HUES48 (cell line): ENCODE measurements at regions not wholly inside any gene's neighbourhood (a gene's known extent, or its start where the extent isn't known, plus 50 kb on each side); places are given as distances from the start of the nearest gene placed in this dataset.

Source experiments
- H3K27ac ChIP-seq: one replicate; pipeline ENCODE4 v1.7.0; 2013; ENCODE audit warnings: low read depth, low read length, inconsistent platforms
- H3K27me3 ChIP-seq: 2 replicates; pipeline ENCODE4 v1.6.1; 2013; ENCODE audit warnings: mild to moderate bottlenecking, low read length; ENCODE audit not compliant: control insufficient read depth, insufficient read depth
- H3K36me3 ChIP-seq: 2 replicates; pipeline ENCODE4 v1.6.1; 2013; ENCODE audit warnings: low read length; ENCODE audit not compliant: control insufficient read depth, insufficient read depth
- H3K4me1 ChIP-seq: 2 replicates; pipeline ENCODE4 v1.6.1; 2013; ENCODE audit warnings: mild to moderate bottlenecking, low read length; ENCODE audit not compliant: control insufficient read depth, insufficient read depth
- H3K4me3 ChIP-seq: 2 replicates; pipeline ENCODE4 v1.5.1; 2013; ENCODE audit warnings: mild to moderate bottlenecking, low read depth, low read length
- H3K9ac ChIP-seq: 2 replicates; pipeline ENCODE4 v1.6.1; 2013; ENCODE audit warnings: mild to moderate bottlenecking, low read depth, low read length, moderate library complexity
- H3K9me3 ChIP-seq: 2 replicates; pipeline ENCODE4 v1.6.1; 2013; ENCODE audit warnings: low read length; ENCODE audit not compliant: control insufficient read depth, insufficient read depth

GRCh38 chr3:117477214-117477755, 767.7 kb downstream of the TUSC7 start:
- H3K27ac ChIP-seq, result no peak overlapping the region
- no peaks in the 10 kb centered on the region for H3K27me3 ChIP-seq
- no peaks in the 10 kb centered on the region for H3K36me3 ChIP-seq
- H3K4me1 ChIP-seq, result peaks cover 8% of the 10 kb centered on the region
- no peaks in the 10 kb centered on the region for H3K9me3 ChIP-seq
- no peak overlapping the region for H3K9ac ChIP-seq
- H3K4me3 ChIP-seq, result no peak overlapping the region

GRCh38 chr3:117479095-117479494, 769.5 kb downstream of the TUSC7 start:
- H3K27ac ChIP-seq, result no peak overlapping the region
- H3K36me3 ChIP-seq, result no peaks in the 10 kb centered on the region
- H3K4me3 ChIP-seq, result no peak overlapping the region
- no peaks in the 10 kb centered on the region for H3K27me3 ChIP-seq
- H3K4me1 ChIP-seq, result peaks cover 6% of the 10 kb centered on the region
- H3K9ac ChIP-seq, result no peak overlapping the region
- no peaks in the 10 kb centered on the region for H3K9me3 ChIP-seq

GRCh38 chr3:117480525-117480924, 770.9 kb downstream of the TUSC7 start:
- Histone ChIP-seq H3K27me3 (no peaks in the 10 kb centered on the region), H3K27ac (no peak overlapping the region), H3K4me3 (no peak overlapping the region), H3K9ac (no peak overlapping the region), H3K36me3 (no peaks in the 10 kb centered on the region), H3K4me1 (0 out of 2 replicates have a peak, but pooled peaks cover 3% of the 10 kb centered on the region), H3K9me3 (no peaks in the 10 kb centered on the region)

- H3K4me1 ChIP-seq, result 0 out of 2 replicates have a peak, but pooled peaks cover 3% of the 10 kb centered on the region
- no peaks in the 10 kb centered on the region for H3K27me3 ChIP-seq
- H3K36me3 ChIP-seq, result no peaks in the 10 kb centered on the region
- H3K27ac ChIP-seq, result no peak overlapping the region
- H3K9ac ChIP-seq, result no peak overlapping the region
- H3K9me3 ChIP-seq, result no peaks in the 10 kb centered on the region
- no peak overlapping the region for H3K4me3 ChIP-seq
Measured at GRCh38 chr3:117480972-117481371, 771.4 kb downstream of the TUSC7 start.

GRCh38 chr3:117483839-117484238, 774.3 kb downstream of the TUSC7 start:
- Histone ChIP-seq H3K27ac (no peak overlapping the region), H3K4me1 (peaks cover 6% of the 10 kb centered on the region; the same call in 1 of the 2 replicates), H3K4me3 (no peak overlapping the region)

GRCh38 chr3:117485841-117486240, 776.3 kb downstream of the TUSC7 start:
- Histone ChIP-seq H3K36me3 (no peaks in the 10 kb centered on the region), H3K27ac (no peak overlapping the region), H3K9ac (no peak overlapping the region), H3K27me3 (no peaks in the 10 kb centered on the region), H3K4me3 (no peak overlapping the region), H3K9me3 (no peaks in the 10 kb centered on the region), H3K4me1 (peaks cover 6% of the 10 kb centered on the region; the same call in 1 of the 2 replicates)

More at GRCh38 chr3:117483839-117484238, 774.3 kb downstream of the TUSC7 start:
- H3K9me3 ChIP-seq, result no peaks in the 10 kb centered on the region
- no peaks in the 10 kb centered on the region for H3K27me3 ChIP-seq
- H3K9ac ChIP-seq, result no peak overlapping the region
- H3K36me3 ChIP-seq, result no peaks in the 10 kb centered on the region

GRCh38 chr3:117486719-117487716, 777.4 kb downstream of the TUSC7 start:
- H3K27me3 ChIP-seq, result no peaks in the 10 kb centered on the region
- H3K4me1 ChIP-seq, result peaks cover 6% of the 10 kb centered on the region; the same call in 1 of the 2 replicates
- no peak overlapping the region for H3K4me3 ChIP-seq
- no peak overlapping the region for H3K9ac ChIP-seq
- H3K36me3 ChIP-seq, result no peaks in the 10 kb centered on the region
- H3K9me3 ChIP-seq, result no peaks in the 10 kb centered on the region
- no peak overlapping the region for H3K27ac ChIP-seq

- H3K36me3 ChIP-seq, result no peaks in the 10 kb centered on the region
Measured at GRCh38 chr3:117488983-117489382, 779.4 kb downstream of the TUSC7 start.

GRCh38 chr3:117489663-117490079, 780.1 kb downstream of the TUSC7 start:
- Histone ChIP-seq H3K4me1 (peaks cover 4% of the 10 kb centered on the region; the same call in 1 of the 2 replicates), H3K9ac (no peak overlapping the region), H3K27me3 (no peaks in the 10 kb centered on the region), H3K4me3 (no peak overlapping the region), H3K27ac (no peak overlapping the region), H3K9me3 (no peaks in the 10 kb centered on the region), H3K36me3 (no peaks in the 10 kb centered on the region)

More at GRCh38 chr3:117488983-117489382, 779.4 kb downstream of the TUSC7 start:
- Histone ChIP-seq H3K9ac (no peak overlapping the region), H3K27ac (no peak overlapping the region), H3K4me3 (no peak overlapping the region), H3K27me3 (no peaks in the 10 kb centered on the region), H3K9me3 (no peaks in the 10 kb centered on the region), H3K4me1 (peaks cover 4% of the 10 kb centered on the region; the same call in 1 of the 2 replicates)

GRCh38 chr3:117490716-117491115, 781.1 kb downstream of the TUSC7 start:
- peaks cover 4% of the 10 kb centered on the region; the same call in 1 of the 2 replicates for H3K4me1 ChIP-seq
- H3K9me3 ChIP-seq, result no peaks in the 10 kb centered on the region
- H3K27me3 ChIP-seq, result no peaks in the 10 kb centered on the region
- no peak overlapping the region for H3K9ac ChIP-seq
- H3K36me3 ChIP-seq, result no peaks in the 10 kb centered on the region
- no peak overlapping the region for H3K27ac ChIP-seq
- H3K4me3 ChIP-seq, result no peak overlapping the region

- Histone ChIP-seq H3K27me3 (no peaks in the 10 kb centered on the region), H3K36me3 (no peaks in the 10 kb centered on the region), H3K4me1 (no peaks in the 10 kb centered on the region), H3K4me3 (no peak overlapping the region), H3K9ac (no peak overlapping the region), H3K9me3 (no peaks in the 10 kb centered on the region), H3K27ac (no peak overlapping the region)
Measured at GRCh38 chr3:117495620-117496019, 786.0 kb downstream of the TUSC7 start.
